Endothelial cell of umbilical vein (primary cell): ENCODE measurements at regions not wholly inside any gene's neighbourhood (a gene's known extent, or its start where the extent isn't known, plus 50 kb on each side); places are given as distances from the start of the nearest gene placed in this dataset.

Experiments
- BruUV-seq: library from RNA; stranded (reverse); fragments of 400-500 nt; replicated peaks from 2 replicates; lab custom pipeline; 2021; lab: Mats Ljungman, UMichigan
- CTCF ChIA-PET: fragments of 300-600, 350-600 bp; sonication (Branson Sonifier 250); formaldehyde crosslinking; loops from one replicate; lab custom pipeline; 2021; ENCODE audit warnings: antibody characterized with exemption, inconsistent platforms; lab: Charles Lee
- POLR2A ChIA-PET: fragments of 300-600, 350-600 bp; sonication (Branson Sonifier 250); formaldehyde crosslinking; loops from one replicate; lab custom pipeline; 2021; ENCODE audit warnings: antibody characterized with exemption, inconsistent platforms; lab: Charles Lee
- DNase-seq: peaks from one replicate; pipeline ENCODE4 v3.0.0-alpha.2; 2011; ENCODE audit warnings: low read depth, low spot score
- FAIRE-seq: peaks from 2 replicates; lab custom pipeline; 2011; peaks lifted over from hg19 to GRCh38; lab: Jason Lieb, UNC
- H2AFZ ChIP-seq: 2 replicates; pipeline ENCODE4 v1.6.0; 2012; ENCODE audit warnings: low read depth, low read length, control low read depth, inconsistent platforms
- H3K27ac ChIP-seq: 2 replicates; pipeline ENCODE4 v1.5.1; 2011; ENCODE audit warnings: low read depth, mild to moderate bottlenecking, control low read depth, low read length, moderate library complexity; ENCODE audit not compliant: insufficient read depth
- H3K27me3 ChIP-seq, 2 experiments: 2 replicates each; pipeline versions ENCODE4 v1.6.0 to v1.6.1; 2011; ENCODE audit warnings: low read length in 2 of 2, mixed read lengths in 1 of 2; ENCODE audit not compliant: control insufficient read depth in 2 of 2, insufficient read depth in 2 of 2
- H3K36me3 ChIP-seq, 2 experiments: 2 replicates in 1 of 2; 3 replicates in 1 of 2; pipeline ENCODE4 v1.5.1; 2011; ENCODE audit warnings: low read length in 2 of 2, mild to moderate bottlenecking in 1 of 2, moderate library complexity in 1 of 2; ENCODE audit not compliant: control insufficient read depth in 2 of 2, insufficient read depth in 2 of 2; ENCODE audit errors: extremely low read depth in 1 of 2
- H3K4me1 ChIP-seq: 3 replicates; pipeline ENCODE4 v1.5.1; 2011; ENCODE audit warnings: mild to moderate bottlenecking, low read length; ENCODE audit not compliant: control insufficient read depth, insufficient read depth; ENCODE audit errors: extremely low read depth
- H3K4me2 ChIP-seq: 2 replicates; pipeline ENCODE4 v1.6.1; 2011; ENCODE audit warnings: low read length, control low read depth, mixed read lengths; ENCODE audit not compliant: insufficient read depth
- H3K4me3 ChIP-seq, 3 experiments: fragments of 200-600 bp in 1 of 3; sonication (generic), shearing (Covaris generic) in 1 of 3; replicated peaks in 1 of 3; 2 replicates each; pipeline ENCODE4 v1.5.1; 2011 to 2016; ENCODE audit warnings: control low read depth in 3 of 3, low read length in 3 of 3, mild to moderate bottlenecking in 2 of 3, inconsistent platforms in 1 of 3, low read depth in 1 of 3, moderate library complexity in 1 of 3; ENCODE audit not compliant: insufficient read depth in 1 of 3
- H3K79me2 ChIP-seq: 2 replicates; pipeline ENCODE4 v1.6.0; 2012; ENCODE audit warnings: low read length, inconsistent platforms; ENCODE audit not compliant: control insufficient read depth, insufficient read depth
- H3K9ac ChIP-seq: replicated peaks from 2 replicates; pipeline ENCODE3; 2011; ENCODE audit warnings: low read length, control low read depth; ENCODE audit not compliant: insufficient read depth; ENCODE audit errors: extremely low read depth
- H3K9me1 ChIP-seq: replicated peaks from 3 replicates; pipeline ENCODE4 v1.6.0; 2011; ENCODE audit warnings: mild to moderate bottlenecking, low read length; ENCODE audit not compliant: control insufficient read depth, insufficient read depth; ENCODE audit errors: extremely low read depth
- H3K9me3 ChIP-seq: replicated peaks from 2 replicates; pipeline ENCODE4 v1.5.1; 2012; ENCODE audit warnings: low read length, inconsistent platforms; ENCODE audit not compliant: control insufficient read depth, insufficient read depth
- H4K20me1 ChIP-seq: replicated peaks from 2 replicates; pipeline ENCODE3; 2011; ENCODE audit warnings: mild to moderate bottlenecking, low read length; ENCODE audit not compliant: control insufficient read depth, insufficient read depth; ENCODE audit errors: extremely low read depth
- CTCF ChIP-seq, 2 donors: IDR thresholded peaks; 1 replicate in 1 of 2; 2 replicates in 1 of 2; pipeline ENCODE4 v1.5.1; 2011; ENCODE audit warnings: low read length in 2 of 2, mild to moderate bottlenecking in 2 of 2, moderate library complexity in 2 of 2, control low read depth in 1 of 2, inconsistent platforms in 1 of 2, low read depth in 1 of 2; ENCODE audit not compliant: insufficient read depth in 1 of 2; ENCODE audit errors: extremely low read depth in 1 of 2
- EZH2 ChIP-seq: IDR thresholded peaks from 2 replicates; pipeline ENCODE4 v1.6.1; 2012; ENCODE audit warnings: borderline replicate concordance, low read depth, mild to moderate bottlenecking, moderate library complexity, low read length, inconsistent platforms; ENCODE audit not compliant: severe bottlenecking
- FOS ChIP-seq: IDR thresholded peaks from 2 replicates; pipeline ENCODE4 v1.6.1; 2011; ENCODE audit warnings: mild to moderate bottlenecking, low read length, moderate library complexity, borderline replicate concordance; ENCODE audit not compliant: insufficient read depth
- GATA2 ChIP-seq: IDR thresholded peaks from 2 replicates; pipeline ENCODE4 v1.7.0; 2011; ENCODE audit warnings: low read depth, mild to moderate bottlenecking, moderate library complexity, mixed read lengths, low read length; ENCODE audit not compliant: insufficient read length, insufficient read depth
- JUN ChIP-seq: IDR thresholded peaks from 2 replicates; pipeline ENCODE4 v1.6.1; 2011; ENCODE audit warnings: borderline replicate concordance, low read depth; ENCODE audit not compliant: insufficient read length, insufficient read depth
- MAX ChIP-seq: IDR thresholded peaks from 2 replicates; pipeline ENCODE4 v1.6.1; 2011; ENCODE audit not compliant: insufficient read depth, insufficient read length
- MYC ChIP-seq: IDR thresholded peaks from one replicate; pipeline ENCODE4 v1.6.1; 2011; ENCODE audit warnings: mild to moderate bottlenecking, low read depth, low read length
- POLR2A ChIP-seq: IDR thresholded peaks from 2 replicates; pipeline ENCODE4 v1.6.1; 2012; ENCODE audit warnings: low read depth, mild to moderate bottlenecking, control low read depth, low read length
- POLR2AphosphoS5 ChIP-seq: IDR thresholded peaks from 2 replicates; pipeline ENCODE4 v1.6.1; 2012; ENCODE audit warnings: low read depth, mild to moderate bottlenecking, control low read depth, low read length, moderate library complexity; ENCODE audit not compliant: insufficient read depth
- dilution Hi-C: fragments of 300-500 bp; cut with MboI; formaldehyde crosslinking; loops from one replicate; pipeline ENCODE4 v1.15.0; 2019; ENCODE audit warnings: low sequenced_read_pairs; ENCODE audit not compliant: extremely low pct_ligation_motif_present
- intact Hi-C: fragments of 100-400 bp; cut with micrococcal nuclease; formaldehyde crosslinking; loops from one replicate; pipeline ENCODE4 v1.10.0; 2022

GRCh38 chr3:168212664-168213285, 117.1 kb upstream of the GOLIM4 start:
- H3K36me3 ChIP-seq: no peaks in the 10 kb centered on the region
- CTCF ChIA-PET: interaction anchor here (1.9 to 5.2 kb wide), 2 partner anchors 408 to 635 kb away, joined by 31 to 249 read pairs; no protein-coding TSS in a partner anchor
- no peaks in the 10 kb centered on the region for H3K79me2 ChIP-seq
- intact Hi-C loops (no loop called here), dilution Hi-C loops (no loop called here)
- no peaks in the 10 kb centered on the region for H3K9me3 ChIP-seq
- H2AFZ ChIP-seq: no peak overlapping the region
- H3K4me1 ChIP-seq: no peaks in the 10 kb centered on the region
- FAIRE-seq (no peak), DNase-seq (no peak)
- H3K9me1 ChIP-seq: no peaks in the 10 kb centered on the region
- no TSS peak for BruUV-seq
- no peak overlapping the region for H3K9ac ChIP-seq
- H4K20me1 ChIP-seq: no peaks in the 10 kb centered on the region
- POLR2A ChIA-PET: no interaction called here
- peaks cover 0 to 2% of the 10 kb centered on the region in 2 experiments for H3K27me3 ChIP-seq
- H3K4me3 ChIP-seq: no peak overlapping the region
- H3K27ac ChIP-seq: no peak overlapping the region
- TF ChIP-seq FOS: no peak
- TF ChIP-seq GATA2: no peak
- no peak for TF ChIP-seq POLR2A
- no peak for TF ChIP-seq MYC
- TF ChIP-seq MAX: no peak
- TF ChIP-seq POLR2AphosphoS5: no peak
- no peak for TF ChIP-seq EZH2
- no peak for TF ChIP-seq JUN
- H3K4me2 ChIP-seq: no peak overlapping the region

- Histone ChIP-seq H2AFZ (no peak overlapping the region), H4K20me1 (no peaks in the 10 kb centered on the region), H3K79me2 (no peaks in the 10 kb centered on the region), H3K27ac (no peak overlapping the region), H3K9me1 (no peaks in the 10 kb centered on the region), H3K4me1 (no peaks in the 10 kb centered on the region), H3K27me3 (no peaks in the 10 kb centered on the region), H3K9me3 (no peaks in the 10 kb centered on the region), H3K36me3 (no peaks in the 10 kb centered on the region), H3K9ac (no peak overlapping the region), H3K4me3 (no peak overlapping the region), H3K4me2 (no peak overlapping the region)
- dilution Hi-C loops (no loop called here), intact Hi-C loops (no loop called here)
- BruUV-seq: no TSS peak
- no peak for FAIRE-seq
- ChIA-PET CTCF (interaction anchor here (0.7 to 2.6 kb wide), 4 partner anchors 12 to 643 kb away, joined by 3 to 8 read pairs (median 4); no protein-coding TSS in a partner anchor), POLR2A (no interaction called here)
- TF ChIP-seq POLR2A: no peak
- TF ChIP-seq MAX: no peak
- TF ChIP-seq CTCF (IDR thresholded peaks at IDR 0.05; ENCODE audit: extremely low read depth in 1 of 2, insufficient read depth in 1 of 2, low read depth in 1 of 2, low read length in 2 of 2): no peak
- TF ChIP-seq MYC: no peak
- TF ChIP-seq FOS: no peak
- no peak for TF ChIP-seq GATA2
- TF ChIP-seq POLR2AphosphoS5: no peak
- no peak for TF ChIP-seq EZH2
- no peak for TF ChIP-seq JUN
- no peak for DNase-seq
Observed at GRCh38 chr3:168205451-168205850, 109.7 kb upstream of the GOLIM4 start.
